Thyroid gland (tissue), 4 donors: ENCODE measurements at regions not wholly inside any gene's neighbourhood (a gene's known extent, or its start where the extent isn't known, plus 50 kb on each side); places are given as distances from the start of the nearest gene placed in this dataset.

Experiments used
- DNase-seq, 2 donors: peaks; one replicate each; pipeline ENCODE4 v3.0.0-alpha.2; 2019
- H3K27ac ChIP-seq, 3 donors: fragments of 200-600 bp; sonication (generic); 1 replicate in 2 of 3; 2 replicates in 1 of 3; pipeline ENCODE4 v1.5.1; 2016 to 2019; ENCODE audit warnings: mild to moderate bottlenecking in 1 of 3, moderate library complexity in 1 of 3
- H3K27me3 ChIP-seq: fragments of 200-600 bp; sonication (generic); one replicate; pipeline ENCODE4 v1.5.1; 2019
- H3K36me3 ChIP-seq, 2 donors: fragments of 200-600 bp; sonication (generic); one replicate each; pipeline ENCODE4 v1.5.1; 2016 to 2019
- H3K4me1 ChIP-seq, 2 donors: fragments of 200-600 bp; sonication (generic); one replicate each; pipeline ENCODE4 v1.5.1; 2017 to 2019
- H3K4me3 ChIP-seq, 3 donors: fragments of 200-600 bp; sonication (generic); replicated peaks in 1 of 3; 1 replicate in 2 of 3; 2 replicates in 1 of 3; pipeline ENCODE4 v1.5.1; 2016; ENCODE audit warnings: mild to moderate bottlenecking in 1 of 3
- H3K9me3 ChIP-seq: fragments of 200-600 bp; sonication (generic); one replicate; pipeline ENCODE4 v1.5.1; 2017
- POLR2A ChIP-seq, 2 donors: fragments of 450-650 bp; IDR thresholded peaks; one replicate each; pipeline ENCODE4 v1.6.1; 2017; ENCODE audit warnings: antibody characterized with exemption in 2 of 2, mild to moderate bottlenecking in 2 of 2, moderate library complexity in 1 of 2
- WGBS, 2 donors: methylation state at CpG; one replicate each; pipeline ENCODE4 v1.1.5; 2017; 5-methylcytosine and 5-hydroxymethylcytosine counted together
- intact Hi-C: fragments of 100-400 bp; cut with DNase I; formaldehyde crosslinking; loops from one replicate; pipeline ENCODE4 v1.15.1; 2023
- TF ChIP-seq, protein P1 (sequence below), 6 experiments: fragments of 200-600 bp in 3 of 6; fragments of 450-650 bp in 3 of 6; sonication (generic) in 3 of 6; IDR thresholded peaks; one replicate each; pipeline ENCODE4 v1.5.1; 2016 to 2019; ENCODE audit warnings: antibody characterized with exemption in 6 of 6, mild to moderate bottlenecking in 2 of 6, inconsistent platforms in 1 of 6, moderate library complexity in 1 of 6

- Histone ChIP-seq H3K27ac (no peak overlapping the region), H3K36me3 (no peaks in the 10 kb centered on the region), H3K9me3 (no peaks in the 10 kb centered on the region), H3K4me3 (no peak overlapping the region), H3K27me3 (no peaks in the 10 kb centered on the region), H3K4me1 (no peaks in the 10 kb centered on the region)
- intact Hi-C loops: no loop called here
- DNase-seq: no peak
- no peak for TF ChIP-seq POLR2A (IDR thresholded peaks at IDR 0.05)
- TF ChIP-seq, protein P1, sequence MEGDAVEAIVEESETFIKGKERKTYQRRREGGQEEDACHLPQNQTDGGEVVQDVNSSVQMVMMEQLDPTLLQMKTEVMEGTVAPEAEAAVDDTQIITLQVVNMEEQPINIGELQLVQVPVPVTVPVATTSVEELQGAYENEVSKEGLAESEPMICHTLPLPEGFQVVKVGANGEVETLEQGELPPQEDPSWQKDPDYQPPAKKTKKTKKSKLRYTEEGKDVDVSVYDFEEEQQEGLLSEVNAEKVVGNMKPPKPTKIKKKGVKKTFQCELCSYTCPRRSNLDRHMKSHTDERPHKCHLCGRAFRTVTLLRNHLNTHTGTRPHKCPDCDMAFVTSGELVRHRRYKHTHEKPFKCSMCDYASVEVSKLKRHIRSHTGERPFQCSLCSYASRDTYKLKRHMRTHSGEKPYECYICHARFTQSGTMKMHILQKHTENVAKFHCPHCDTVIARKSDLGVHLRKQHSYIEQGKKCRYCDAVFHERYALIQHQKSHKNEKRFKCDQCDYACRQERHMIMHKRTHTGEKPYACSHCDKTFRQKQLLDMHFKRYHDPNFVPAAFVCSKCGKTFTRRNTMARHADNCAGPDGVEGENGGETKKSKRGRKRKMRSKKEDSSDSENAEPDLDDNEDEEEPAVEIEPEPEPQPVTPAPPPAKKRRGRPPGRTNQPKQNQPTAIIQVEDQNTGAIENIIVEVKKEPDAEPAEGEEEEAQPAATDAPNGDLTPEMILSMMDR (IDR thresholded peaks at IDR 0.05): no peak
- WGBS, 2 donors: 84 to 89% methylated on average over 5 of the region's 5 CpGs
These were observed 101.4 kb upstream of the SMIM23 start for GRCh38 chr5:171684169-171684568.

GRCh38 chr5:171688696-171689495 lies 96.7 kb upstream of the SMIM23 start:
- Histone ChIP-seq H3K27ac (no peak overlapping the region), H3K4me3 (no peak overlapping the region), H3K9me3 (no peaks in the 10 kb centered on the region), H3K36me3 (no peaks in the 10 kb centered on the region), H3K27me3 (no peaks in the 10 kb centered on the region), H3K4me1 (no peaks in the 10 kb centered on the region)
- TF ChIP-seq, protein P1 (IDR thresholded peaks at IDR 0.05): no peak
- TF ChIP-seq POLR2A (IDR thresholded peaks at IDR 0.05): no peak
- no peak for DNase-seq
- whole genome bisulfite sequencing, 2 donors: 81 to 89% methylated on average over 10 to 11 of the region's 11 CpGs
- intact Hi-C loops: no loop called here

- Histone ChIP-seq H3K27me3 (no peaks in the 10 kb centered on the region), H3K4me3 (no peak overlapping the region), H3K9me3 (no peaks in the 10 kb centered on the region), H3K27ac (no peak overlapping the region), H3K4me1 (no peaks in the 10 kb centered on the region), H3K36me3 (no peaks in the 10 kb centered on the region)
- intact Hi-C loops: no loop called here
- no peak for DNase-seq
- no peak for TF ChIP-seq POLR2A (IDR thresholded peaks at IDR 0.05)
- TF ChIP-seq, protein P1 (IDR thresholded peaks at IDR 0.05): no peak
These were observed 95.7 kb upstream of the SMIM23 start for GRCh38 chr5:171689853-171690417.

GRCh38 chr5:171692107-171692506 lies 93.5 kb upstream of the SMIM23 start:
- Histone ChIP-seq H3K4me3 (no peak overlapping the region), H3K27ac (no peak overlapping the region), H3K9me3 (no peaks in the 10 kb centered on the region), H3K4me1 (no peaks in the 10 kb centered on the region), H3K36me3 (no peaks in the 10 kb centered on the region), H3K27me3 (no peaks in the 10 kb centered on the region)
- intact Hi-C loops: no loop called here
- 65 to 74% methylated on average over 3 of the region's 3 CpGs for WGBS, 2 donors
- TF ChIP-seq POLR2A (IDR thresholded peaks at IDR 0.05): no peak
- TF ChIP-seq, protein P1 (IDR thresholded peaks at IDR 0.05): no peak
- no peak for DNase-seq

DNA sequence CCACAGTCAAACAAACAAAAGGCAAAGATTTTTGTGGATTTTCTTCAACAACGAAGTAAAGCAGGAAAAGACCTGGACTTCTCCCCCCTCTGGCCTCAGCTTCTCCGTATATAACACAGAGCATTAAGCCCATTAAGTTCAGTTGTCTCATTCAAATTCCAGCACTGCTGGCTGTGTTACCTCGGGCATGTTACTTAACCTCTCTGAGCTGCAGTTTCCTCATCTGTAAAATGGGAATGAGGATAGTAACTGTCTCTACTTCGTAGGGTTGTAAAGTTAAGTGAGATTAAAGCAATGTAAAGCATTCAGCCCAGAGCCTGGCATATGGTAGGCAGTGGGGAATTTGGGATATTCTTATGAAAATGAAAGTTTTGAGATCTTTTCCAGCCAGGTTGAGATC lies 92.7 kb upstream of the SMIM23 start:
- Histone ChIP-seq H3K27ac (no peak overlapping the region), H3K4me1 (no peaks in the 10 kb centered on the region), H3K4me3 (no peak overlapping the region), H3K27me3 (no peaks in the 10 kb centered on the region), H3K36me3 (no peaks in the 10 kb centered on the region), H3K9me3 (no peaks in the 10 kb centered on the region)
- no peak for DNase-seq
- WGBS, 2 donors: 90 to 94% methylated on average over 4 of the region's 4 CpGs
- TF ChIP-seq POLR2A (IDR thresholded peaks at IDR 0.05): no peak
- TF ChIP-seq, protein P1 (IDR thresholded peaks at IDR 0.05): no peak
- intact Hi-C loops: no loop called here
